A549 (cell line): ENCODE measurements at regions not wholly inside any gene's neighbourhood (a gene's known extent, or its start where the extent isn't known, plus 50 kb on each side); places are given as distances from the start of the nearest gene placed in this dataset.

Experiments
- ATAC-seq, 2 experiments: fragments of 200-7000 bp in 1 of 2; fragments of >200 bp in 1 of 2; cut with Nextera tagmentation in 1 of 2; cut with Tn5 transposase in 1 of 2; 3 replicates each; pipeline versions ENCODE4 v1.8.0 to v1.9.1; 2018 to 2020; ENCODE audit warnings: mild to moderate bottlenecking in 1 of 2, moderate library complexity in 1 of 2
- CTCF ChIA-PET: fragments of 300-600 bp; sonication (Branson Sonifier 250); formaldehyde crosslinking; extraction: SDS; loops from one replicate; lab custom pipeline; 2021; ENCODE audit warnings: antibody characterized with exemption, inconsistent platforms; lab: Yijun Ruan, JAX
- POLR2A ChIA-PET: fragments of 350-600 bp; formaldehyde crosslinking; extraction: SDS; loops from one replicate; lab custom pipeline; 2021; ENCODE audit warnings: antibody characterized with exemption, inconsistent platforms; lab: Yijun Ruan, JAX
- DNase-seq, 2 experiments: peaks; one replicate each; pipeline versions ENCODE4 v3.0.0 to v3.0.0-alpha.2; 2011 to 2016; ENCODE audit warnings: low read depth in 1 of 2, low spot score in 1 of 2
- FAIRE-seq: peaks from 2 replicates; lab custom pipeline; 2011; peaks lifted over from hg19 to GRCh38; lab: Jason Lieb, UNC
- H3K27ac ChIP-seq, 2 experiments: fragments of >200 bp; sonication (Bioruptor Twin); formaldehyde crosslinking; 3 replicates each; pipeline ENCODE4 v1.5.1; 2016 to 2017
- H3K4me1 ChIP-seq: fragments of >200 bp; sonication (Bioruptor Twin); formaldehyde crosslinking; 3 replicates; pipeline ENCODE4 v1.6.1; 2016
- H3K4me2 ChIP-seq: fragments of >200 bp; sonication (Bioruptor Twin); formaldehyde crosslinking; 3 replicates; pipeline ENCODE4 v1.6.1; 2016
- H3K4me3 ChIP-seq: fragments of >200 bp; sonication (Bioruptor Twin); formaldehyde crosslinking; 3 replicates; pipeline ENCODE4 v1.5.1; 2016
- H3K9me3 ChIP-seq: fragments of >200 bp; sonication (Bioruptor Twin); formaldehyde crosslinking; 3 replicates; pipeline ENCODE4 v1.6.1; 2016
- CBX8 ChIP-seq: fragments of 200-600 bp; sonication (generic); IDR thresholded peaks from 2 replicates; pipeline ENCODE4 v1.6.1; 2016
- CHD4 ChIP-seq: fragments of 200-600 bp; sonication (generic); IDR thresholded peaks from 2 replicates; pipeline ENCODE4 v1.6.1; 2016; ENCODE audit warnings: antibody characterized with exemption, mild to moderate bottlenecking, borderline replicate concordance
- FOXS1 ChIP-seq: fragments of 250-450 bp; sonication (Bioruptor Pico); IDR thresholded peaks from 2 replicates; pipeline ENCODE4 v1.5.0; 2020; ENCODE audit warnings: mild to moderate bottlenecking, moderate library complexity
- GATA3 ChIP-seq: IDR thresholded peaks from 2 replicates; pipeline ENCODE4 v1.6.1; 2012; ENCODE audit warnings: borderline replicate concordance
- HDAC2 ChIP-seq: fragments of 200-600 bp; sonication (generic); IDR thresholded peaks from 2 replicates; pipeline ENCODE4 v1.6.1; 2016
- HOXB13 ChIP-seq: fragments of 250-450 bp; sonication (Bioruptor Pico); IDR thresholded peaks from 2 replicates; pipeline ENCODE4 v1.5.0; 2020; ENCODE audit warnings: low read depth, mild to moderate bottlenecking, moderate library complexity
- JUN ChIP-seq, 2 experiments: fragments of >200 bp; sonication (Bioruptor Twin); formaldehyde crosslinking; IDR thresholded peaks; 2 replicates in 1 of 2; 3 replicates in 1 of 2; pipeline ENCODE4 v1.6.1; 2016 to 2017
- JUNB ChIP-seq: fragments of >200 bp; sonication (Bioruptor Twin); formaldehyde crosslinking; IDR thresholded peaks from 2 replicates; pipeline ENCODE4 v1.6.1; 2016
- KDM1A ChIP-seq: fragments of 200-600 bp; sonication (generic); IDR thresholded peaks from 2 replicates; pipeline ENCODE4 v1.6.1; 2016; ENCODE audit warnings: low read depth, mild to moderate bottlenecking
- MYC ChIP-seq: IDR thresholded peaks from 2 replicates; pipeline ENCODE4 v1.6.1; 2012; ENCODE audit warnings: mild to moderate bottlenecking, inconsistent platforms, low read length, improper control_type of control experiment, borderline replicate concordance
- NPAS2 ChIP-seq: fragments of 250-450 bp; sonication (Bioruptor Pico); IDR thresholded peaks from 2 replicates; pipeline ENCODE4 v1.8.0; 2022; ENCODE audit warnings: mild to moderate bottlenecking, moderate library complexity, borderline replicate concordance
- PHF8 ChIP-seq: fragments of 200-600 bp; sonication (generic); IDR thresholded peaks from 2 replicates; pipeline ENCODE4 v1.6.1; 2016; ENCODE audit warnings: low read depth, mild to moderate bottlenecking, antibody characterized with exemption, moderate library complexity, borderline replicate concordance
- POLR2AphosphoS2 ChIP-seq: conservative IDR thresholded peaks from 2 replicates; pipeline ENCODE4 v1.6.1; 2012; ENCODE audit warnings: low read length, improper control_type of control experiment, inconsistent platforms
- RARB ChIP-seq: fragments of 250-450 bp; sonication (Bioruptor Pico); IDR thresholded peaks from 2 replicates; pipeline ENCODE4 v1.8.0; 2021; ENCODE audit warnings: mild to moderate bottlenecking, moderate library complexity
- RFX5 ChIP-seq: fragments of 450-650 bp; IDR thresholded peaks from 2 replicates; pipeline ENCODE4 v1.7.1; 2014; ENCODE audit warnings: antibody characterized with exemption, mild to moderate bottlenecking, moderate library complexity
- SMC3 ChIP-seq: fragments of >200 bp; sonication (Bioruptor Twin); formaldehyde crosslinking; IDR thresholded peaks from 3 replicates; pipeline ENCODE4 v1.6.1; 2018; ENCODE audit warnings: inconsistent platforms
- SREBF2 ChIP-seq: fragments of 450-650 bp; IDR thresholded peaks from 2 replicates; pipeline ENCODE4 v1.6.1; 2014; ENCODE audit warnings: mild to moderate bottlenecking, moderate library complexity
- ZC3H11A ChIP-seq: fragments of 450-650 bp; IDR thresholded peaks from 2 replicates; pipeline ENCODE4 v1.6.1; 2014; ENCODE audit warnings: antibody characterized with exemption, mild to moderate bottlenecking
- WGBS: methylation state at CpG from one replicate; pipeline ENCODE4 v1.1.6; 2017; ENCODE audit errors: missing lambda C conversion rate; 5-methylcytosine and 5-hydroxymethylcytosine counted together
- TF ChIP-seq, protein P1 (sequence below): fragments of >200 bp; sonication (Bioruptor Twin); formaldehyde crosslinking; IDR thresholded peaks from 3 replicates; pipeline ENCODE4 v1.6.1; 2016
- TF ChIP-seq, protein P2 (sequence below): fragments of 200-600 bp; sonication (generic); IDR thresholded peaks from 2 replicates; pipeline ENCODE4 v1.6.1; 2016; ENCODE audit warnings: antibody characterized with exemption, mild to moderate bottlenecking, moderate library complexity
- TF ChIP-seq, protein P3 (sequence below): fragments of >200 bp; sonication (Bioruptor Twin); formaldehyde crosslinking; IDR thresholded peaks from 2 replicates; pipeline ENCODE4 v1.6.1; 2016
- TF ChIP-seq, protein P4 (sequence below): fragments of 150-350 bp; IDR thresholded peaks from 2 replicates; pipeline ENCODE4 v1.6.1; 2014; ENCODE audit warnings: low read depth, mild to moderate bottlenecking, low read length
- TF ChIP-seq, protein P5 (sequence below): fragments of 250-450 bp; sonication (Bioruptor Pico); IDR thresholded peaks from 2 replicates; pipeline ENCODE4 v1.5.0; 2020; ENCODE audit warnings: low read depth, mild to moderate bottlenecking, moderate library complexity

DNA sequence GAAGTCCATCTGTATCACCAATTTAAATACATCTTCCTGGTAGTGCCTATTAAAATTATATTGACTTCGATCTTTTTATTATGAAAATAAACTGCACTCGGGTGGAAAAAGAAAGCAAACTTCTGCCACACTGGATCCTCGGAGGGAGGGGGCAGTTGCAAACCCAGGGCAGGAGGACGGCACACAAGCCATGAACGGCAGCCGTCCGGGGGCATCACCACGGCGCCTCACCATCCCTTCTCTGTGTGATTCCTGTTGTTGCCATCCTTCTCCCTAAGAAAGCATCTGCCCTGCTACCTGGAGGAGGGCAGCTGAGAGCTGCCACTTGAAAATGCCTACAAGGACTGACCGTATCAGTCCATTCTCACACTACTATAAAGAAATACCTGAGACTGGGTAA, 53.9 kb upstream of the ENPP7 start (continued):
- TF ChIP-seq CHD4 = no peak
- no peak for TF ChIP-seq SMC3
- TF ChIP-seq HDAC2 = no peak
- TF ChIP-seq, protein P1, sequence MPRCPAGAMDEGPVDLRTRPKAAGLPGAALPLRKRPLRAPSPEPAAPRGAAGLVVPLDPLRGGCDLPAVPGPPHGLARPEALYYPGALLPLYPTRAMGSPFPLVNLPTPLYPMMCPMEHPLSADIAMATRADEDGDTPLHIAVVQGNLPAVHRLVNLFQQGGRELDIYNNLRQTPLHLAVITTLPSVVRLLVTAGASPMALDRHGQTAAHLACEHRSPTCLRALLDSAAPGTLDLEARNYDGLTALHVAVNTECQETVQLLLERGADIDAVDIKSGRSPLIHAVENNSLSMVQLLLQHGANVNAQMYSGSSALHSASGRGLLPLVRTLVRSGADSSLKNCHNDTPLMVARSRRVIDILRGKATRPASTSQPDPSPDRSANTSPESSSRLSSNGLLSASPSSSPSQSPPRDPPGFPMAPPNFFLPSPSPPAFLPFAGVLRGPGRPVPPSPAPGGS = no peak
- TF ChIP-seq GATA3 = no peak
- TF ChIP-seq POLR2AphosphoS2 = no peak
- TF ChIP-seq JUN (IDR thresholded peaks at IDR 0.05) = no peak
- no peak for TF ChIP-seq KDM1A
- no peak for TF ChIP-seq FOXS1
- TF ChIP-seq RFX5 = no peak

- no peak overlapping the region for H3K27ac ChIP-seq
- ATAC-seq (no peak), DNase-seq (no peak), FAIRE-seq (no peak)
- WGBS = 26% methylated on average over 3 of the region's 3 CpGs
- no peaks in the 10 kb centered on the region for H3K4me1 ChIP-seq
- no peak overlapping the region for H3K4me3 ChIP-seq
- peaks cover 29% of the 10 kb centered on the region for H3K9me3 ChIP-seq
- ChIA-PET CTCF (interaction anchor here (1.3 to 1.4 kb wide), 2 partner anchors 33 to 274 kb away, joined by 3 to 4 read pairs; no protein-coding TSS in a partner anchor), POLR2A (no interaction called here)
- H3K4me2 ChIP-seq = no peak overlapping the region
- TF ChIP-seq KDM1A = no peak
- no peak for TF ChIP-seq HOXB13 (CRISPR knock-in tag)
- TF ChIP-seq ZC3H11A = no peak
- no peak for TF ChIP-seq SMC3
- no peak for TF ChIP-seq RARB
- TF ChIP-seq SREBF2 = no peak
- TF ChIP-seq, protein P2, sequence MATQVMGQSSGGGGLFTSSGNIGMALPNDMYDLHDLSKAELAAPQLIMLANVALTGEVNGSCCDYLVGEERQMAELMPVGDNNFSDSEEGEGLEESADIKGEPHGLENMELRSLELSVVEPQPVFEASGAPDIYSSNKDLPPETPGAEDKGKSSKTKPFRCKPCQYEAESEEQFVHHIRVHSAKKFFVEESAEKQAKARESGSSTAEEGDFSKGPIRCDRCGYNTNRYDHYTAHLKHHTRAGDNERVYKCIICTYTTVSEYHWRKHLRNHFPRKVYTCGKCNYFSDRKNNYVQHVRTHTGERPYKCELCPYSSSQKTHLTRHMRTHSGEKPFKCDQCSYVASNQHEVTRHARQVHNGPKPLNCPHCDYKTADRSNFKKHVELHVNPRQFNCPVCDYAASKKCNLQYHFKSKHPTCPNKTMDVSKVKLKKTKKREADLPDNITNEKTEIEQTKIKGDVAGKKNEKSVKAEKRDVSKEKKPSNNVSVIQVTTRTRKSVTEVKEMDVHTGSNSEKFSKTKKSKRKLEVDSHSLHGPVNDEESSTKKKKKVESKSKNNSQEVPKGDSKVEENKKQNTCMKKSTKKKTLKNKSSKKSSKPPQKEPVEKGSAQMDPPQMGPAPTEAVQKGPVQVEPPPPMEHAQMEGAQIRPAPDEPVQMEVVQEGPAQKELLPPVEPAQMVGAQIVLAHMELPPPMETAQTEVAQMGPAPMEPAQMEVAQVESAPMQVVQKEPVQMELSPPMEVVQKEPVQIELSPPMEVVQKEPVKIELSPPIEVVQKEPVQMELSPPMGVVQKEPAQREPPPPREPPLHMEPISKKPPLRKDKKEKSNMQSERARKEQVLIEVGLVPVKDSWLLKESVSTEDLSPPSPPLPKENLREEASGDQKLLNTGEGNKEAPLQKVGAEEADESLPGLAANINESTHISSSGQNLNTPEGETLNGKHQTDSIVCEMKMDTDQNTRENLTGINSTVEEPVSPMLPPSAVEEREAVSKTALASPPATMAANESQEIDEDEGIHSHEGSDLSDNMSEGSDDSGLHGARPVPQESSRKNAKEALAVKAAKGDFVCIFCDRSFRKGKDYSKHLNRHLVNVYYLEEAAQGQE = no peak
- TF ChIP-seq, protein P3, sequence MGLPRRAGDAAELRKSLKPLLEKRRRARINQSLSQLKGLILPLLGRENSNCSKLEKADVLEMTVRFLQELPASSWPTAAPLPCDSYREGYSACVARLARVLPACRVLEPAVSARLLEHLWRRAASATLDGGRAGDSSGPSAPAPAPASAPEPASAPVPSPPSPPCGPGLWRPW = no peak
- TF ChIP-seq, all 56 proteins: peak for 0
Measured at GRCh38 chr17:79675413-79675725, 55.4 kb upstream of the ENPP7 start.

DNA sequence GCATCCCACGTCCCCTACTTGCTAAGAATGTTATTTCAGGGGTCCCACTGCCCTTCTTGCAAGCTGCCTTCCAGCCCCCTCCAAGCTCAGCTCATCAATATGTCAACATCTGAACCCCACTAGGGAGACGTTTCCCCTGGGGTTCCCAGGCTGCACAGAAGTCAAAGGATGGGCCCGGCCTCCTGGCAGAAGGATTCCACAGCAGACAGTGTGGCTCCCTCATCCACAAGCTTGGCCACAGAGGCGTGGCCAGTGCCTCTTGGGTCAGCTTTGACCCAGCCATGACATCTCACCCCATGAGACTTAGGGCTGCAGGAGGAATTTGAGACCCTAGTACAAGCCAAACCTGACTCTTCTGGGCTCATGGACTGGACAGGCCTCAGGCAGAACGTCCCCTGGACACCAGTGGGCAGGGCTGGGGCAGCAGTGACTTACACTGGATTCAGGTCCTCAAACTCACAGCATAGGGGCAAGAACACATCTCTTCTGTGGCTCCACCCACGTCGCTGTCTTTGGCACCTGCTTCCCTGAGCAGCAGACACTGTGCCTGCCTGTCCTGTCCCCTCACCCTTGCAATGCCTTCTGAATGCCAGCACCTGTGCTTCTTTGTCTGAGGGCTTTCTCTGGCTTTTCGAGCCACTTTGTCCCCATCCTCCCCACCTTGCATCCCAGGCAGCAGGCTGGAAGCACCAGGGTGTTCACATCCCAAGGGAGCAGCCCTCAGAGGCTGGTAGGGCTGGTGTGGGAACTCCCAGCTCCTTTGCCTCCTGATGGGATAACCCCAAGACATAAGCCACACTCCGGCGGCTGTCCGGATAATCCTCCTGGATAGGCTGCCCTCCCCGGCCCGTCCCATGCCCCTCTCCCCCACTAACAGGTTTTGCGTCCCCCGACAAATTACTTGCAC, 56.0 kb upstream of the ENPP7 start:
- POLR2A ChIA-PET = no interaction called here
- ATAC-seq (no peak), FAIRE-seq (no peak), DNase-seq (no peak)
- peaks cover 29% of the 10 kb centered on the region for H3K9me3 ChIP-seq
- H3K4me2 ChIP-seq = no peak overlapping the region
- H3K4me1 ChIP-seq = no peaks in the 10 kb centered on the region
- TF ChIP-seq, protein P4, sequence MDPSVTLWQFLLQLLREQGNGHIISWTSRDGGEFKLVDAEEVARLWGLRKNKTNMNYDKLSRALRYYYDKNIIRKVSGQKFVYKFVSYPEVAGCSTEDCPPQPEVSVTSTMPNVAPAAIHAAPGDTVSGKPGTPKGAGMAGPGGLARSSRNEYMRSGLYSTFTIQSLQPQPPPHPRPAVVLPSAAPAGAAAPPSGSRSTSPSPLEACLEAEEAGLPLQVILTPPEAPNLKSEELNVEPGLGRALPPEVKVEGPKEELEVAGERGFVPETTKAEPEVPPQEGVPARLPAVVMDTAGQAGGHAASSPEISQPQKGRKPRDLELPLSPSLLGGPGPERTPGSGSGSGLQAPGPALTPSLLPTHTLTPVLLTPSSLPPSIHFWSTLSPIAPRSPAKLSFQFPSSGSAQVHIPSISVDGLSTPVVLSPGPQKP = no peak
- no peak for TF ChIP-seq NPAS2
- TF ChIP-seq JUN (IDR thresholded peaks at IDR 0.05) = no peak
- no peak for TF ChIP-seq CHD4
- TF ChIP-seq SREBF2 = no peak
- TF ChIP-seq JUNB = no peak
- TF ChIP-seq KDM1A = no peak
- TF ChIP-seq, protein P5, sequence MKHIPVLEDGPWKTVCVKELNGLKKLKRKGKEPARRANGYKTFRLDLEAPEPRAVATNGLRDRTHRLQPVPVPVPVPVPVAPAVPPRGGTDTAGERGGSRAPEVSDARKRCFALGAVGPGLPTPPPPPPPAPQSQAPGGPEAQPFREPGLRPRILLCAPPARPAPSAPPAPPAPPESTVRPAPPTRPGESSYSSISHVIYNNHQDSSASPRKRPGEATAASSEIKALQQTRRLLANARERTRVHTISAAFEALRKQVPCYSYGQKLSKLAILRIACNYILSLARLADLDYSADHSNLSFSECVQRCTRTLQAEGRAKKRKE (CRISPR knock-in tag) = no peak
- no peak for TF ChIP-seq PHF8
- no peak for TF ChIP-seq HDAC2
- TF ChIP-seq CBX8 = no peak
- no peak for TF ChIP-seq MYC
- CTCF ChIA-PET = interaction anchor here (1.3 to 2.0 kb wide), 3 partner anchors 16 to 274 kb away, joined by 3 to 7 read pairs (median 4); no protein-coding TSS in a partner anchor
- 55% methylated on average over 15 of the region's 15 CpGs for WGBS
- H3K4me3 ChIP-seq = no peak overlapping the region
- no peak overlapping the region for H3K27ac ChIP-seq
